PC-3 (cell line): ENCODE measurements at regions not wholly inside any gene's neighbourhood (a gene's known extent, or its start where the extent isn't known, plus 50 kb on each side); places are given as distances from the start of the nearest gene placed in this dataset.

Experiments
- ATAC-seq: fragments of 200-7000 bp; cut with Tn5 transposase; 2 replicates; pipeline ENCODE4 v1.9.1; 2020; ENCODE audit warnings: mild to moderate bottlenecking, moderate library complexity
- BruUV-seq: library from RNA; stranded (reverse); fragments of 400-500 nt; replicated peaks from 2 replicates; lab custom pipeline; 2021; lab: Mats Ljungman, UMichigan
- CTCF ChIA-PET: fragments of 300-600 bp; sonication (Branson Sonifier 250); formaldehyde crosslinking; loops from one replicate; lab custom pipeline; 2022; ENCODE audit warnings: antibody characterized with exemption; lab: Charles Lee
- POLR2A ChIA-PET: fragments of 300-600 bp; sonication (Branson Sonifier 250); formaldehyde crosslinking; loops from one replicate; lab custom pipeline; 2022; ENCODE audit warnings: antibody characterized with exemption; ENCODE audit not compliant: unreplicated experiment; lab: Charles Lee
- DNase-seq: peaks from one replicate; pipeline ENCODE4 v3.0.0-alpha.2; 2015
- H2AFZ ChIP-seq: fragments of 300-600 bp; sonication (generic); 2 replicates; pipeline ENCODE4 v1.6.0; 2016; ENCODE audit warnings: antibody characterized with exemption, low read length
- H3F3A ChIP-seq: fragments of 300-600 bp; sonication (generic); one replicate; pipeline ENCODE4 v1.6.0; 2017; ENCODE audit warnings: antibody characterized with exemption, low read length, control low read depth, mild to moderate bottlenecking; ENCODE audit not compliant: unreplicated experiment
- H3K27ac ChIP-seq: fragments of 300-600 bp; sonication (generic); 2 replicates; pipeline ENCODE4 v1.5.1; 2016; ENCODE audit warnings: mild to moderate bottlenecking, low read length
- H3K27me3 ChIP-seq: fragments of 300-600 bp; sonication (generic); 2 replicates; pipeline ENCODE4 v1.6.1; 2016; ENCODE audit warnings: low read length, mixed read lengths
- H3K36me3 ChIP-seq: fragments of 300-600 bp; sonication (generic); 2 replicates; pipeline ENCODE4 v1.6.1; 2016; ENCODE audit warnings: low read depth, mixed run types, low read length, mixed read lengths
- H3K4me1 ChIP-seq: fragments of 300-600 bp; sonication (generic); 2 replicates; pipeline ENCODE4 v1.5.1; 2016; ENCODE audit warnings: low read length; ENCODE audit not compliant: insufficient read depth
- H3K4me2 ChIP-seq: fragments of 300-600 bp; sonication (generic); 2 replicates; pipeline ENCODE4 v1.6.0; 2016; ENCODE audit warnings: low read length
- H3K4me3 ChIP-seq: fragments of 300-600 bp; sonication (generic); 2 replicates; pipeline ENCODE4 v1.5.1; 2016; ENCODE audit warnings: mild to moderate bottlenecking, low read length, mixed read lengths
- H3K79me2 ChIP-seq: fragments of 300-600 bp; sonication (generic); 2 replicates; pipeline ENCODE4 v1.6.1; 2017; ENCODE audit warnings: low read length, mixed read lengths
- H3K9ac ChIP-seq: fragments of 300-600 bp; sonication (generic); 2 replicates; pipeline ENCODE4 v1.6.0; 2016; ENCODE audit warnings: mild to moderate bottlenecking, low read length
- H3K9me2 ChIP-seq: fragments of 300-600 bp; sonication (generic); replicated peaks from 2 replicates; pipeline ENCODE4 v1.6.1; 2016; ENCODE audit warnings: mixed run types, low read length, mixed read lengths
- H3K9me3 ChIP-seq: fragments of 300-600 bp; sonication (generic); 2 replicates; pipeline ENCODE4 v1.6.1; 2016; ENCODE audit warnings: low read length, mixed read lengths
- H4K20me1 ChIP-seq: fragments of 300-600 bp; sonication (generic); 2 replicates; pipeline ENCODE4 v1.6.1; 2016; ENCODE audit warnings: low read length, mixed read lengths
- CTCF ChIP-seq: fragments of 300-600 bp; sonication (generic); conservative IDR thresholded peaks from 2 replicates; pipeline ENCODE4 v1.5.1; 2017; ENCODE audit warnings: antibody characterized with exemption, low read depth, mild to moderate bottlenecking, low read length
- EZH2 ChIP-seq: fragments of 300-600 bp; sonication (generic); IDR thresholded peaks from one replicate; pipeline ENCODE4 v1.6.1; 2017; ENCODE audit warnings: antibody characterized with exemption, mild to moderate bottlenecking, low read length; ENCODE audit not compliant: unreplicated experiment
- EZH2phosphoT487 ChIP-seq: fragments of 300-600 bp; sonication (generic); IDR thresholded peaks from 2 replicates; pipeline ENCODE4 v1.6.1; 2018; ENCODE audit warnings: mild to moderate bottlenecking, antibody characterized with exemption, low read length, borderline replicate concordance
- intact Hi-C: fragments of 100-400 bp; cut with micrococcal nuclease; formaldehyde crosslinking; loops from 2 replicates; pipeline ENCODE4 v1.9.0; 2023

DNA sequence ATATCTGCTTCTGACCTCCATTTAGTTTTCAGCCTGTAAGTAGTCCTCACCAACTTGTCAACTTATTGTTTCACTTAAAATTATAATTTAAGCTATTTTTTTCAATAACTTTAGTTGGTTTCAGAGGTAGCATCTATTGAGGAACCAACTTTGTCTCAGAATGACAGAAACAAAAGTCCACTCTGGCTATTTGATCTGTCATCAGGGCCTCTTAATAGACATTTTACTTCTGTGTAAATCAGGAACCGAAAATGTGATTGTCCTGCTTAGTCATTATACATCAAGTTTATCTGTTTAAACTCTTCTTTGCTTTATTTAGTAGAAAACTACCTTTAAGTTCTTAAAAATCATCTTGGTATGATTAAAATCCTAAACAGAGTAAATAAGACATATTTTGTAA, 820.8 kb upstream of the EDIL3 start:
- Histone ChIP-seq H3K4me2 (no peak overlapping the region), H3F3A (no peaks in the 10 kb centered on the region), H3K36me3 (no peaks in the 10 kb centered on the region), H3K27me3 (peaks cover 10% of the 10 kb centered on the region; the same call in 1 of the 2 replicates), H3K79me2 (no peaks in the 10 kb centered on the region), H3K9me2 (no peaks in the 10 kb centered on the region), H4K20me1 (no peaks in the 10 kb centered on the region), H3K4me1 (no peaks in the 10 kb centered on the region), H3K9me3 (no peaks in the 10 kb centered on the region), H3K27ac (no peak overlapping the region), H3K9ac (no peak overlapping the region), H3K4me3 (no peak overlapping the region), H2AFZ (no peak overlapping the region)
- ATAC-seq (no peak), DNase-seq (no peak)
- ChIA-PET POLR2A (no interaction called here), CTCF (no interaction called here)
- TF ChIP-seq EZH2phosphoT487 = no peak
- no peak for TF ChIP-seq EZH2
- TF ChIP-seq CTCF = no peak
- intact Hi-C loops = no loop called here
- BruUV-seq = no TSS peak

DNA sequence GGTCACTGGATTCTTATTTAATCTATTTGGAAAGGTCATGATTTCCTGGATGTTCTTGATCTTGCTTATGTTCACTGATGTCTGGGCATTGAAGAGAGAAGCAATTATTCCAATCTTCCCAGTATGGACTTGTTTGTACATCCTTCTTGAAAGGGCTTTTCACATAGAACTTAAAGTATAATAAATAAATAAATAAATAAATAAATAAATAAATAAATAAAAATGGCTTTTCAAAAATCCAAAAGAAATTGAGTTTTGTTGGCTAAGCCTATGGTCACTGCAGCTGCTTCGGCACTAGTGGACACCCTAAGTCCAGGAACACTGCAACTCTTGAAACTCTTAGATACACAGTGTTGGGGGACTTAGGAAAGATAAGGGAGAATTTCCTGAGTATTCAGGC, 840.7 kb upstream of the EDIL3 start:
- no peak for ATAC-seq
- Histone ChIP-seq H3K4me3 (no peak overlapping the region), H3F3A (no peaks in the 10 kb centered on the region), H3K27me3 (0 out of 2 replicates have a peak, but pooled peaks cover 5% of the 10 kb centered on the region), H3K9me3 (no peaks in the 10 kb centered on the region), H2AFZ (no peak overlapping the region), H4K20me1 (no peaks in the 10 kb centered on the region), H3K9ac (no peak overlapping the region), H3K36me3 (no peaks in the 10 kb centered on the region), H3K9me2 (no peaks in the 10 kb centered on the region), H3K79me2 (no peaks in the 10 kb centered on the region), H3K27ac (no peak overlapping the region), H3K4me2 (no peak overlapping the region), H3K4me1 (no peaks in the 10 kb centered on the region)
- CTCF ChIA-PET = no interaction called here
- no peak for DNase-seq
- intact Hi-C loops = no loop called here
- no peak for TF ChIP-seq EZH2
- no peak for TF ChIP-seq CTCF
- BruUV-seq = no TSS peak
- POLR2A ChIA-PET = no interaction called here

DNA sequence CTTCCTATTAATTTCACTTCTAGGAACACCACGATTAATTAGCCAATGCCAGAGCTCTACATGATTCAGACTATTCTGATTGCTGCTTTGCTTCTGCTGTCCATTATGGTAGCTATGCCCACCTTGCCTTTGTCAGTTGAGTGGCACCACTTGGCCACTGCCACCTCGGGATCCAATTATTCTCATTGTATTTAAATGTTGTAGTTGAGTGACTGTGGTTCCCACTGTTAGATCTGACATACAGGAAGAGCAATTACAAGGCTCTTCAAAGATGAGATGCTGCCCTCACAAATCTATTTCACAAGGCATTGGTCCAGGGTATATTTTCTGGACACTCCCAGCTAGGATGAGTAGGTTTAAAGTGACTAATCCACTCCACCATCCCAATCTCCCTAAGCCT, 864.5 kb upstream of the EDIL3 start:
- Histone ChIP-seq H3K9me3 (no peaks in the 10 kb centered on the region), H3K9me2 (no peaks in the 10 kb centered on the region), H3K27ac (no peak overlapping the region), H4K20me1 (no peaks in the 10 kb centered on the region), H3K36me3 (no peaks in the 10 kb centered on the region), H3F3A (no peaks in the 10 kb centered on the region), H2AFZ (no peak overlapping the region), H3K79me2 (no peaks in the 10 kb centered on the region), H3K4me3 (no peak overlapping the region), H3K27me3 (no peaks in the 10 kb centered on the region), H3K4me2 (no peak overlapping the region), H3K9ac (no peak overlapping the region), H3K4me1 (no peaks in the 10 kb centered on the region)
- BruUV-seq = no TSS peak
- CTCF ChIA-PET = no interaction called here
- DNase-seq (no peak), ATAC-seq (no peak)
- POLR2A ChIA-PET = no interaction called here
- TF ChIP-seq EZH2 (no peak), EZH2phosphoT487 (no peak), CTCF (no peak)
- intact Hi-C loops = no loop called here
